WTC11 (cell line): ENCODE measurements at regions not wholly inside any gene's neighbourhood (a gene's known extent, or its start where the extent isn't known, plus 50 kb on each side); places are given as distances from the start of the nearest gene placed in this dataset.

Experiments
- ATAC-seq: fragments of 200-7000 bp; cut with Tn5 transposase; 2 replicates; pipeline ENCODE4 v1.10.0; 2021; ENCODE audit warnings: mild to moderate bottlenecking, moderate library complexity
- CTCF ChIA-PET: fragments of 300-600 bp; sonication (Branson Sonifier 250); formaldehyde crosslinking; loops from one replicate; lab custom pipeline; 2021; ENCODE audit warnings: antibody characterized with exemption; lab: Charles Lee
- POLR2A ChIA-PET: fragments of 350-600 bp; sonication (Branson Sonifier 250); formaldehyde crosslinking; loops from one replicate; lab custom pipeline; 2021; ENCODE audit warnings: antibody characterized with exemption; lab: Charles Lee
- DNase-seq: peaks from one replicate; pipeline ENCODE4 v3.0.0; 2021; ENCODE audit warnings: low spot score
- H3K27ac Mint-ChIP-seq: 2 replicates; pipeline ENCODE4 v1.8.0; 2021; ENCODE audit warnings: mixed read lengths
- H3K27me3 Mint-ChIP-seq: 2 replicates; pipeline ENCODE4 v1.8.0; 2021; ENCODE audit warnings: low read depth, mild to moderate bottlenecking, moderate library complexity, mixed read lengths
- H3K36me3 Mint-ChIP-seq: 2 replicates; pipeline ENCODE4 v1.8.0; 2021; ENCODE audit warnings: mixed read lengths
- H3K4me1 Mint-ChIP-seq: 2 replicates; pipeline ENCODE4 v1.8.0; 2022; ENCODE audit warnings: mixed read lengths
- H3K4me3 Mint-ChIP-seq: 2 replicates; pipeline ENCODE4 v1.8.0; 2021; ENCODE audit warnings: mild to moderate bottlenecking, moderate library complexity, mixed read lengths
- H3K9me3 Mint-ChIP-seq: 2 replicates; pipeline ENCODE4 v1.8.0; 2021; ENCODE audit warnings: mixed read lengths
- ATF1 ChIP-seq: sonication (generic); formaldehyde crosslinking; IDR thresholded peaks from 2 replicates; pipeline ENCODE4 v1.8.1; 2023; ENCODE audit warnings: mild to moderate bottlenecking, moderate library complexity, missing genetic modification reagents
- EMX1 ChIP-seq: fragments of 250-450 bp; sonication (Bioruptor Pico); IDR thresholded peaks from 2 replicates; pipeline ENCODE4 v1.8.0; 2021; ENCODE audit warnings: mild to moderate bottlenecking
- ETV6 ChIP-seq: sonication (generic); formaldehyde crosslinking; IDR thresholded peaks from 2 replicates; pipeline ENCODE4 v1.8.1; 2022; ENCODE audit warnings: mild to moderate bottlenecking, missing genetic modification reagents
- FOXJ3 ChIP-seq: sonication (generic); formaldehyde crosslinking; IDR thresholded peaks from 2 replicates; pipeline ENCODE4 v1.9.0; 2021; ENCODE audit warnings: missing genetic modification reagents, mild to moderate bottlenecking, borderline replicate concordance
- GRHL2 ChIP-seq: fragments of 250-450 bp; sonication (Bioruptor Pico); IDR thresholded peaks from 2 replicates; pipeline ENCODE4 v1.8.0; 2022; ENCODE audit warnings: mild to moderate bottlenecking, moderate library complexity; ENCODE audit not compliant: insufficient replicate concordance, severe bottlenecking
- HMGA2 ChIP-seq: fragments of 250-450 bp; sonication (Bioruptor Pico); IDR thresholded peaks from 2 replicates; pipeline ENCODE4 v1.4.0; 2021; ENCODE audit warnings: mild to moderate bottlenecking, moderate library complexity
- MAX ChIP-seq: sonication (generic); formaldehyde crosslinking; IDR thresholded peaks from 2 replicates; pipeline ENCODE4 v1.8.0; 2022; ENCODE audit warnings: mild to moderate bottlenecking, missing genetic modification reagents
- MXD4 ChIP-seq: fragments of 250-450 bp; sonication (Bioruptor Pico); IDR thresholded peaks from 2 replicates; pipeline ENCODE4 v1.8.0; 2021; ENCODE audit warnings: mild to moderate bottlenecking, moderate library complexity, borderline replicate concordance
- MYBL2 ChIP-seq: sonication (generic); formaldehyde crosslinking; IDR thresholded peaks from 2 replicates; pipeline ENCODE4 v1.8.1; 2023; ENCODE audit warnings: mild to moderate bottlenecking, moderate library complexity, missing genetic modification reagents
- NFYB ChIP-seq: sonication (generic); formaldehyde crosslinking; conservative IDR thresholded peaks from 2 replicates; pipeline ENCODE4 v1.8.0; 2022; ENCODE audit warnings: low read depth, missing genetic modification reagents
- NR2C2 ChIP-seq: sonication (generic); formaldehyde crosslinking; IDR thresholded peaks from 2 replicates; pipeline ENCODE4 v1.8.0; 2022; ENCODE audit warnings: mild to moderate bottlenecking, missing genetic modification reagents
- SMAD4 ChIP-seq: sonication (generic); formaldehyde crosslinking; IDR thresholded peaks from 2 replicates; pipeline ENCODE4 v1.8.0; 2022; ENCODE audit warnings: mild to moderate bottlenecking, missing genetic modification reagents
- ZNF121 ChIP-seq: sonication (generic); formaldehyde crosslinking; IDR thresholded peaks from 2 replicates; pipeline ENCODE4 v1.8.0; 2023; ENCODE audit warnings: missing genetic modification reagents
- ZNF219 ChIP-seq: sonication (generic); formaldehyde crosslinking; IDR thresholded peaks from 2 replicates; pipeline ENCODE4 v1.8.0; 2023; ENCODE audit warnings: missing genetic modification reagents, mild to moderate bottlenecking, borderline replicate concordance
- ZNF396 ChIP-seq: fragments of 250-450 bp; sonication (Bioruptor Pico); IDR thresholded peaks from 2 replicates; pipeline ENCODE4 v1.8.0; 2021; ENCODE audit warnings: mild to moderate bottlenecking, moderate library complexity, borderline replicate concordance
- ZNF423 ChIP-seq: fragments of 250-450 bp; sonication (Bioruptor Pico); IDR thresholded peaks from 2 replicates; pipeline ENCODE4 v2.1.2; 2022; ENCODE audit warnings: mild to moderate bottlenecking, moderate library complexity
- ZNF532 ChIP-seq: fragments of 250-450 bp; sonication (Bioruptor Pico); IDR thresholded peaks from 2 replicates; pipeline ENCODE4 v1.9.0; 2021; ENCODE audit warnings: mild to moderate bottlenecking, borderline replicate concordance
- TF ChIP-seq, protein P1 (sequence below): sonication (generic); formaldehyde crosslinking; IDR thresholded peaks from 2 replicates; pipeline ENCODE4 v1.8.1; 2022; ENCODE audit warnings: mild to moderate bottlenecking, moderate library complexity, missing genetic modification reagents
- TF ChIP-seq, protein P2 (sequence below): fragments of 200-600 bp; IDR thresholded peaks from 2 replicates; pipeline ENCODE4 v1.8.0; 2022; ENCODE audit warnings: antibody characterized with exemption
- TF ChIP-seq, protein P3 (sequence below): sonication (generic); formaldehyde crosslinking; IDR thresholded peaks from 2 replicates; pipeline ENCODE4 v1.8.1; 2023; ENCODE audit warnings: mild to moderate bottlenecking, missing genetic modification reagents
- TF ChIP-seq, protein P4 (sequence below): sonication (generic); formaldehyde crosslinking; IDR thresholded peaks from 2 replicates; pipeline ENCODE4 v1.8.1; 2023; ENCODE audit warnings: mild to moderate bottlenecking, missing genetic modification reagents, moderate library complexity
- TF ChIP-seq, protein P5 (sequence below): sonication (generic); formaldehyde crosslinking; conservative IDR thresholded peaks from 2 replicates; pipeline ENCODE4 v1.8.1; 2022; ENCODE audit warnings: mild to moderate bottlenecking, missing genetic modification reagents
- TF ChIP-seq, protein P6 (sequence below): fragments of 250-450 bp; sonication (Bioruptor Pico); conservative IDR thresholded peaks from 2 replicates; pipeline ENCODE4 v1.9.0; 2021; ENCODE audit warnings: mild to moderate bottlenecking

GRCh38 chr11:96447208-96448110, 57.6 kb downstream of the JRKL start:
- DNase-seq (no peak), ATAC-seq (no peak)
- CTCF ChIA-PET = interaction anchor here (0.8 to 2.3 kb wide), 2 partner anchors 17 to 54 kb away, joined by 4 to 17 read pairs; no protein-coding TSS in a partner anchor
- Mint-ChIP-seq H3K4me1 (0 out of 2 replicates have a peak, but pooled peaks cover 3% of the 10 kb centered on the region), H3K4me3 (no peak overlapping the region), H3K27ac (no peak overlapping the region), H3K9me3 (no peaks in the 10 kb centered on the region), H3K27me3 (no peaks in the 10 kb centered on the region; the same call in 1 of the 2 replicates), H3K36me3 (no peaks in the 10 kb centered on the region)
- POLR2A ChIA-PET = no interaction called here
- TF ChIP-seq ZNF121 (CRISPR knock-in tag) = no peak
- no peak for TF ChIP-seq GRHL2
- TF ChIP-seq, protein P1, sequence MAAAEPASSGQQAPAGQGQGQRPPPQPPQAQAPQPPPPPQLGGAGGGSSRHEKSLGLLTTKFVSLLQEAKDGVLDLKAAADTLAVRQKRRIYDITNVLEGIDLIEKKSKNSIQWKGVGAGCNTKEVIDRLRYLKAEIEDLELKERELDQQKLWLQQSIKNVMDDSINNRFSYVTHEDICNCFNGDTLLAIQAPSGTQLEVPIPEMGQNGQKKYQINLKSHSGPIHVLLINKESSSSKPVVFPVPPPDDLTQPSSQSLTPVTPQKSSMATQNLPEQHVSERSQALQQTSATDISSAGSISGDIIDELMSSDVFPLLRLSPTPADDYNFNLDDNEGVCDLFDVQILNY (CRISPR knock-in tag) = no peak
- TF ChIP-seq ZNF396 = no peak
- no peak for TF ChIP-seq ZNF423
- TF ChIP-seq, protein P2, sequence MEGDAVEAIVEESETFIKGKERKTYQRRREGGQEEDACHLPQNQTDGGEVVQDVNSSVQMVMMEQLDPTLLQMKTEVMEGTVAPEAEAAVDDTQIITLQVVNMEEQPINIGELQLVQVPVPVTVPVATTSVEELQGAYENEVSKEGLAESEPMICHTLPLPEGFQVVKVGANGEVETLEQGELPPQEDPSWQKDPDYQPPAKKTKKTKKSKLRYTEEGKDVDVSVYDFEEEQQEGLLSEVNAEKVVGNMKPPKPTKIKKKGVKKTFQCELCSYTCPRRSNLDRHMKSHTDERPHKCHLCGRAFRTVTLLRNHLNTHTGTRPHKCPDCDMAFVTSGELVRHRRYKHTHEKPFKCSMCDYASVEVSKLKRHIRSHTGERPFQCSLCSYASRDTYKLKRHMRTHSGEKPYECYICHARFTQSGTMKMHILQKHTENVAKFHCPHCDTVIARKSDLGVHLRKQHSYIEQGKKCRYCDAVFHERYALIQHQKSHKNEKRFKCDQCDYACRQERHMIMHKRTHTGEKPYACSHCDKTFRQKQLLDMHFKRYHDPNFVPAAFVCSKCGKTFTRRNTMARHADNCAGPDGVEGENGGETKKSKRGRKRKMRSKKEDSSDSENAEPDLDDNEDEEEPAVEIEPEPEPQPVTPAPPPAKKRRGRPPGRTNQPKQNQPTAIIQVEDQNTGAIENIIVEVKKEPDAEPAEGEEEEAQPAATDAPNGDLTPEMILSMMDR = no peak
- no peak for TF ChIP-seq HMGA2 (CRISPR knock-in tag)
- TF ChIP-seq NR2C2 = no peak
- no peak for TF ChIP-seq MXD4 (CRISPR knock-in tag)
- TF ChIP-seq ETV6 = no peak
- no peak for TF ChIP-seq ATF1
- no peak for TF ChIP-seq ZNF219 (CRISPR knock-in tag)

- no peaks in the 10 kb centered on the region for H3K9me3 Mint-ChIP-seq
- TF ChIP-seq, protein P3, sequence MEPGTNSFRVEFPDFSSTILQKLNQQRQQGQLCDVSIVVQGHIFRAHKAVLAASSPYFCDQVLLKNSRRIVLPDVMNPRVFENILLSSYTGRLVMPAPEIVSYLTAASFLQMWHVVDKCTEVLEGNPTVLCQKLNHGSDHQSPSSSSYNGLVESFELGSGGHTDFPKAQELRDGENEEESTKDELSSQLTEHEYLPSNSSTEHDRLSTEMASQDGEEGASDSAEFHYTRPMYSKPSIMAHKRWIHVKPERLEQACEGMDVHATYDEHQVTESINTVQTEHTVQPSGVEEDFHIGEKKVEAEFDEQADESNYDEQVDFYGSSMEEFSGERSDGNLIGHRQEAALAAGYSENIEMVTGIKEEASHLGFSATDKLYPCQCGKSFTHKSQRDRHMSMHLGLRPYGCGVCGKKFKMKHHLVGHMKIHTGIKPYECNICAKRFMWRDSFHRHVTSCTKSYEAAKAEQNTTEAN = no peak
- TF ChIP-seq, protein P4, sequence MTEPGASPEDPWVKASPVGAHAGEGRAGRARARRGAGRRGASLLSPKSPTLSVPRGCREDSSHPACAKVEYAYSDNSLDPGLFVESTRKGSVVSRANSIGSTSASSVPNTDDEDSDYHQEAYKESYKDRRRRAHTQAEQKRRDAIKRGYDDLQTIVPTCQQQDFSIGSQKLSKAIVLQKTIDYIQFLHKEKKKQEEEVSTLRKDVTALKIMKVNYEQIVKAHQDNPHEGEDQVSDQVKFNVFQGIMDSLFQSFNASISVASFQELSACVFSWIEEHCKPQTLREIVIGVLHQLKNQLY (CRISPR knock-in tag) = no peak
- TF ChIP-seq SMAD4 (CRISPR knock-in tag) (no peak), ATF1 (no peak), MYBL2 (CRISPR knock-in tag) (no peak), GRHL2 (no peak), EMX1 (CRISPR knock-in tag) (no peak), ZNF532 (CRISPR knock-in tag) (no peak), FOXJ3 (CRISPR knock-in tag) (no peak), MAX (CRISPR knock-in tag) (no peak), NFYB (no peak)
- TF ChIP-seq, protein P5, sequence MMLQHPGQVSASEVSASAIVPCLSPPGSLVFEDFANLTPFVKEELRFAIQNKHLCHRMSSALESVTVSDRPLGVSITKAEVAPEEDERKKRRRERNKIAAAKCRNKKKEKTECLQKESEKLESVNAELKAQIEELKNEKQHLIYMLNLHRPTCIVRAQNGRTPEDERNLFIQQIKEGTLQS (CRISPR knock-in tag) = no peak
- TF ChIP-seq, protein P6, sequence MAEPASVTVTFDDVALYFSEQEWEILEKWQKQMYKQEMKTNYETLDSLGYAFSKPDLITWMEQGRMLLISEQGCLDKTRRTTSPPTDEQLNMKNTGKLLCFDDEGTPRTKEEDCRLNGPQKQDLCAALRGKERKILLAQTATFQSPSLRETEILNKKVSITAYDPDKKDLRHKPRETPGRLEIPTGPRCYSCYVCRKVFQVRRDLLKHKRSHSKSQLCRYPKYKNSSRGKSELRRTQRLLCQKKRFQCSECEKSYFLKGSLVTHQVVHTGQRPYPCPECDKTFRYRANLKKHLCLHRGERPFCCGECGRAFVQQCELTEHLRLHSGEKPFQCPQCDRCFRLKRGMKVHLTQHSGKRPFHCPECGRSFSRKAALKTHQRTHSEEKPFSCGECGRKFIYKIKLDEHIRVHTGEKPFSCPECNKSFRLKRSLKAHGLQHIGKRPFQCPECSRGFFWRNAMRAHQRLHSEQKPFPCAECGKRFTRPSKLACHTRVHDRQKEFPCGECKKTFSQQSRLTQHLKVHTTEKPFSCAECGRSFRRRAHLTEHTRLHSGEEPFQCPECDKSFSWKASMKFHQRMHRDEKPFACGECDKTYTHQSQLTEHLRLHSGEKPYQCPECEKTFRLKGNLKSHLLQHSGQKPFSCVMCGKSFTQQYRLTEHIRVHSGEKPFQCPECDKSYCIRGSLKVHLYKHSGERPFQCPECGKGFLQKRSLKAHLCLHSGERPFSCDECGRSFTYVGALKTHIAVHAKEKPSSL (CRISPR knock-in tag) = no peak
These were observed 58.4 kb downstream of the JRKL start for GRCh38 chr11:96448225-96448624.

More at GRCh38 chr11:96448225-96448624, 58.4 kb downstream of the JRKL start:
- ChIA-PET CTCF (interaction anchor here (2.3 kb wide), 1 partner anchor 16 kb away, joined by 17 read pairs; no protein-coding TSS in a partner anchor), POLR2A (no interaction called here)
- Mint-ChIP-seq H3K4me3 (no peak overlapping the region), H3K27me3 (no peaks in the 10 kb centered on the region; the same call in 1 of the 2 replicates), H3K4me1 (0 out of 2 replicates have a peak, but pooled peaks cover 3% of the 10 kb centered on the region), H3K27ac (no peak overlapping the region), H3K36me3 (no peaks in the 10 kb centered on the region)
- ATAC-seq (no peak), DNase-seq (no peak)
